K562 (cell line): ENCODE measurements at regions not wholly inside any gene's neighbourhood (a gene's known extent, or its start where the extent isn't known, plus 50 kb on each side); places are given as distances from the start of the nearest gene placed in this dataset.

Source experiments
- ATAC-seq: fragments of 200-7000 bp; cut with Tn5 transposase; 3 replicates; pipeline ENCODE4 v1.9.1; 2020; ENCODE audit warnings: moderate library complexity
- BruUV-seq: library from RNA; stranded (reverse); fragments of 400-500 nt; replicated peaks from 2 replicates; lab custom pipeline; 2021; lab: Mats Ljungman, UMichigan
- CTCF ChIA-PET: fragments of 300-600 bp; formaldehyde crosslinking; extraction: SDS; loops from one replicate; lab custom pipeline; 2021; ENCODE audit warnings: low intra/inter-chr PET ratio; lab: Yijun Ruan, JAX
- POLR2A ChIA-PET: fragments of 300-600, 350-650 bp; sonication (Branson Sonifier 250); formaldehyde crosslinking; extraction: SDS; loops from one replicate; lab custom pipeline; 2021; ENCODE audit warnings: antibody characterized with exemption, inconsistent platforms; lab: Yijun Ruan, JAX
- DNase-seq, 4 experiments: peaks; one replicate each; pipeline versions ENCODE4 v3.0.0 to v3.0.0-alpha.2; 2011 to 2018; ENCODE audit warnings: low spot score in 3 of 4, mixed read lengths in 3 of 4; ENCODE audit errors: extremely low read depth in 1 of 4
- FAIRE-seq: peaks from 2 replicates; lab custom pipeline; 2011; peaks lifted over from hg19 to GRCh38; lab: Jason Lieb, UNC
- H2AFZ ChIP-seq: 2 replicates; pipeline ENCODE4 v1.6.0; 2011; ENCODE audit warnings: low read depth, low read length, control low read depth, inconsistent platforms
- H3K27ac ChIP-seq: fragments of 200-600 bp; 3 replicates; pipeline ENCODE4 v1.8.0; 2011; ENCODE audit warnings: low read depth, mild to moderate bottlenecking, control low read depth, inconsistent platforms, low read length, moderate library complexity, mixed read lengths; ENCODE audit errors: extremely low read depth
- H3K27me3 ChIP-seq, 2 experiments: fragments of 300-600 bp in 1 of 2; 2 replicates in 1 of 2; 3 replicates in 1 of 2; pipeline versions ENCODE4 v1.6.0 to v1.8.0; 2011; ENCODE audit warnings: inconsistent platforms in 2 of 2, low read length in 2 of 2, mild to moderate bottlenecking in 1 of 2, mixed read lengths in 1 of 2, moderate library complexity in 1 of 2; ENCODE audit not compliant: control insufficient read depth in 2 of 2, insufficient read depth in 2 of 2
- H3K36me3 ChIP-seq: fragments of 300-600 bp; 3 replicates; pipeline ENCODE4 v1.8.0; 2011; ENCODE audit warnings: mild to moderate bottlenecking, low read length, inconsistent platforms; ENCODE audit not compliant: control insufficient read depth, insufficient read depth
- H3K4me1 ChIP-seq, 2 experiments: fragments of 200-600 bp in 1 of 2; replicated peaks in 1 of 2; 2 replicates in 1 of 2; 3 replicates in 1 of 2; pipeline versions ENCODE4 v1.5.1 to v1.8.0; 2011; ENCODE audit warnings: inconsistent platforms in 2 of 2, low read length in 2 of 2, mild to moderate bottlenecking in 1 of 2, mixed read lengths in 1 of 2, moderate library complexity in 1 of 2; ENCODE audit not compliant: control insufficient read depth in 2 of 2, insufficient read depth in 2 of 2
- H3K4me2 ChIP-seq: 2 replicates; pipeline ENCODE4 v1.6.1; 2011; ENCODE audit warnings: low read length, control low read depth, inconsistent platforms, mixed read lengths; ENCODE audit not compliant: insufficient read depth
- H3K4me3 ChIP-seq: fragments of 200-600 bp; sonication (generic), shearing (Covaris generic); 2 replicates; pipeline ENCODE4 v1.5.1; 2016; ENCODE audit warnings: control low read depth, inconsistent platforms
- H3K79me2 ChIP-seq: fragments of 200-600 bp; 3 replicates; pipeline ENCODE4 v1.8.0; 2011; ENCODE audit warnings: low read length, inconsistent platforms; ENCODE audit not compliant: control insufficient read depth, insufficient read depth
- H3K9ac ChIP-seq, 2 experiments: 2 replicates each; pipeline versions ENCODE4 v1.6.0 to v1.6.1; 2011; ENCODE audit warnings: low read depth in 2 of 2, low read length in 2 of 2, control low read depth in 1 of 2, inconsistent platforms in 1 of 2, mild to moderate bottlenecking in 1 of 2, mixed read lengths in 1 of 2; ENCODE audit not compliant: insufficient read depth in 1 of 2
- H3K9me1 ChIP-seq: one replicate; pipeline ENCODE4 v1.6.0; 2011; ENCODE audit warnings: inconsistent platforms, mild to moderate bottlenecking, low read length, moderate library complexity; ENCODE audit not compliant: control insufficient read depth, insufficient read depth
- H3K9me3 ChIP-seq: replicated peaks from 2 replicates; pipeline ENCODE4 v1.5.1; 2011; ENCODE audit warnings: low read depth, low read length, inconsistent platforms; ENCODE audit not compliant: control insufficient read depth, insufficient read depth
- H4K20me1 ChIP-seq: replicated peaks from 2 replicates; pipeline ENCODE4 v1.6.1; 2011; ENCODE audit warnings: low read length, inconsistent platforms, mixed read lengths; ENCODE audit not compliant: control insufficient read depth, insufficient read depth
- CEBPB ChIP-seq: fragments of 450-650 bp; IDR thresholded peaks from 2 replicates; pipeline ENCODE4 v1.6.1; 2016; ENCODE audit warnings: missing genetic modification characterization, missing compliant biosample characterization
- CEBPG ChIP-seq, 3 experiments: fragments of 200-800 bp in 1 of 3; sonication (Bioruptor generic) in 1 of 3; sonication (generic) in 1 of 3; formaldehyde crosslinking in 1 of 3; IDR thresholded peaks in 2 of 3; conservative IDR thresholded peaks in 1 of 3; 2 replicates each; pipeline versions ENCODE4 v1.6.1 to v1.8.0; 2016 to 2022; ENCODE audit warnings: missing compliant biosample characterization in 2 of 3, missing genetic modification characterization in 2 of 3, mild to moderate bottlenecking in 1 of 3, missing genetic modification reagents in 1 of 3
- CHD2 ChIP-seq: IDR thresholded peaks from 2 replicates; pipeline ENCODE4 v1.6.1; 2011; ENCODE audit warnings: low read depth, low read length
- ZBTB7A ChIP-seq: IDR thresholded peaks from 2 replicates; pipeline ENCODE4 v1.6.1; 2011; ENCODE audit warnings: low read depth, mild to moderate bottlenecking, low read length, moderate library complexity, borderline replicate concordance; ENCODE audit not compliant: control insufficient read depth
- ZNF324 ChIP-seq: fragments of 250-450 bp; sonication (Bioruptor Pico); IDR thresholded peaks from 2 replicates; pipeline ENCODE4 v1.4.0; 2020; ENCODE audit warnings: mild to moderate bottlenecking
- WGBS: fragments of 100-300 bp; shearing (Covaris generic); methylation state at CpG from one replicate; pipeline ENCODE4 v1.1.6; 2016; ENCODE audit warnings: low coverage, mixed read lengths; ENCODE audit not compliant: insufficient coverage; ENCODE audit errors: missing lambda C conversion rate; 5-methylcytosine and 5-hydroxymethylcytosine counted together
- in situ Hi-C: fragments of 300-500 bp; cut with MboI; formaldehyde crosslinking; loops from 4 replicates; pipeline ENCODE4 v1.15.0; 2018; ENCODE audit warnings: inconsistent platforms, mixed read lengths
- intact Hi-C: fragments of 100-400 bp; cut with micrococcal nuclease; formaldehyde crosslinking; loops from 2 replicates; pipeline ENCODE4 v1.14.2; 2022
- TF ChIP-seq, protein P1 (sequence below): fragments of 450-650 bp; formaldehyde crosslinking; IDR thresholded peaks from 2 replicates; pipeline ENCODE4 v1.4.0; 2020; ENCODE audit warnings: mild to moderate bottlenecking, mixed read lengths
- TF ChIP-seq, protein P2 (sequence below): IDR thresholded peaks from 2 replicates; pipeline ENCODE4 v1.6.1; 2011; ENCODE audit not compliant: insufficient read length; ENCODE audit errors: extremely low read depth

- H3K4me3 ChIP-seq: no peak overlapping the region
- H3K4me2 ChIP-seq: no peak overlapping the region
- in situ Hi-C loops: no loop called here
- H3K79me2 ChIP-seq: no peaks in the 10 kb centered on the region
- ChIA-PET POLR2A (no interaction called here), CTCF (no interaction called here)
- no peak for DNase-seq
- no peaks in the 10 kb centered on the region for H4K20me1 ChIP-seq
- no peak for ATAC-seq
- H3K4me1 ChIP-seq: no peaks in the 10 kb centered on the region
- no peaks in the 10 kb centered on the region for H3K9me1 ChIP-seq
- TF ChIP-seq, protein P1, sequence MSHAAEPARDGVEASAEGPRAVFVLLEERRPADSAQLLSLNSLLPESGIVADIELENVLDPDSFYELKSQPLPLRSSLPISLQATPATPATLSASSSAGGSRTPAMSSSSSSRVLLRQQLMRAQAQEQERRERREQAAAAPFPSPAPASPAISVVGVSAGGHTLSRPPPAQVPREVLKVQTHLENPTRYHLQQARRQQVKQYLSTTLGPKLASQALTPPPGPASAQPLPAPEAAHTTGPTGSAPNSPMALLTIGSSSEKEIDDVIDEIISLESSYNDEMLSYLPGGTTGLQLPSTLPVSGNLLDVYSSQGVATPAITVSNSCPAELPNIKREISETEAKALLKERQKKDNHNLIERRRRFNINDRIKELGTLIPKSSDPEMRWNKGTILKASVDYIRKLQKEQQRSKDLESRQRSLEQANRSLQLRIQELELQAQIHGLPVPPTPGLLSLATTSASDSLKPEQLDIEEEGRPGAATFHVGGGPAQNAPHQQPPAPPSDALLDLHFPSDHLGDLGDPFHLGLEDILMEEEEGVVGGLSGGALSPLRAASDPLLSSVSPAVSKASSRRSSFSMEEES (CRISPR knock-in tag): no peak
- TF ChIP-seq CHD2: no peak
- no peak for TF ChIP-seq ZBTB7A
- TF ChIP-seq, protein P2, sequence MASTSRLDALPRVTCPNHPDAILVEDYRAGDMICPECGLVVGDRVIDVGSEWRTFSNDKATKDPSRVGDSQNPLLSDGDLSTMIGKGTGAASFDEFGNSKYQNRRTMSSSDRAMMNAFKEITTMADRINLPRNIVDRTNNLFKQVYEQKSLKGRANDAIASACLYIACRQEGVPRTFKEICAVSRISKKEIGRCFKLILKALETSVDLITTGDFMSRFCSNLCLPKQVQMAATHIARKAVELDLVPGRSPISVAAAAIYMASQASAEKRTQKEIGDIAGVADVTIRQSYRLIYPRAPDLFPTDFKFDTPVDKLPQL: no peak
- TF ChIP-seq ZNF324 (CRISPR knock-in tag): no peak
- TF ChIP-seq CEBPG (CRISPR knock-in tag; IDR thresholded peaks at IDR 0.05): no peak
- peak in 1 of 2 experiments; percentile 61; a peak in 1 of 4 replicates for TF ChIP-seq CEBPG (tag; conservative IDR thresholded peaks at IDR 0.05 in 1 of 2, IDR thresholded peaks at IDR 0.05 in 1 of 2)
- 0 out of 2 replicates have a peak, but pooled peaks have one; percentile 18 for TF ChIP-seq CEBPB (tag)
- no peaks in the 10 kb centered on the region for H3K9me3 ChIP-seq
- no peaks in the 10 kb centered on the region for H3K36me3 ChIP-seq
- H3K27me3 ChIP-seq: no peaks in the 10 kb centered on the region
- 0% methylated on average over 2 of the region's 2 CpGs for WGBS
- intact Hi-C loops: no loop called here
- H3K9ac ChIP-seq: no peak overlapping the region
- H3K27ac ChIP-seq: no peak overlapping the region
- no TSS peak for BruUV-seq
- FAIRE-seq: no peak
- H2AFZ ChIP-seq: no peak overlapping the region
Observed at GRCh38 chr4:177964693-177965168, 522.5 kb upstream of the AGA start.
